Bone marrow (tissue), 2 donors: ENCODE measurements at regions not wholly inside any gene's neighbourhood (a gene's known extent, or its start where the extent isn't known, plus 50 kb on each side); places are given as distances from the start of the nearest gene placed in this dataset.

ENCODE experiments used
- DNase-seq, 2 donors: peaks; one replicate each; lab custom pipeline; 2025; lab: John Stamatoyannopoulos, UW

DNA sequence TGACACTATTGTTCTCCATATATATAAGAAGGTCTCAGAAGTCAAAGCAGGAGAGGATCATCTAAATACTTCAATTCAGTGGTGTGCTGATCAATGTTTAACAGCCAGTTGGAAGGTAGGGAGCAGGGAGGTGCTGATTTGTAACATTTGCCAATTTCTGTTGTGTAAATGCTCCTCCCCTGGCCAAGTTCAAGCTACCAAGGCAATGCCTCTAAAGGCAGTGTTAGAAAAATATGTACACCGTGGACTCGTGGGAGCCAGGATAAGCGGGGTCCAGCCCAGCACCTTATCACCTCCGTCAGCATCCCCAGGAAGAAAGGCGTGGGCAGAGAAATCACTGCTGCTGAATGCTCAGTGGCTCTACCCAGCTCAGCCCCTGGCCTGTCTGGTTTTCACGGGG, 75.3 kb upstream of the COX10 start:
- no peak for DNase-seq

DNA sequence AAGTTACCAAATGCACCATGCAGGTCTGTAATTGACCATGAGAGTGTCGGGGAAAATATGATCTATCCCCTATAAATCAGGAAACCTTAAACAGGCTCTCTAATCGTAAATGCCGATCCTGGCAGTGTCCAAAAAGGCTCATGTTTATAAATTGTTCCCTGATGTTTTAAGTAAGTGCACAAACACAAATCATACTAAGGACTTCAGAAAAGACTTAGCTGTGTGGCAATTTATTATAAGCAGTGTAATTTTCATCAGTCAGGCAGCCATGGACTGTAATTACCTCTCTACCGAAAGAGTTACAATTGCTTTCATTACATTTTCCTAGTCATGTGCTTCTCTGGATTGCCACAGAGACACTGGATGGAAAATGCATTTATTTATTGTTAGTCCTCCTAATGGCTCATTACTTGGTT, 73.4 kb upstream of the COX10 start:
- DNase-seq, result no peak

DNA sequence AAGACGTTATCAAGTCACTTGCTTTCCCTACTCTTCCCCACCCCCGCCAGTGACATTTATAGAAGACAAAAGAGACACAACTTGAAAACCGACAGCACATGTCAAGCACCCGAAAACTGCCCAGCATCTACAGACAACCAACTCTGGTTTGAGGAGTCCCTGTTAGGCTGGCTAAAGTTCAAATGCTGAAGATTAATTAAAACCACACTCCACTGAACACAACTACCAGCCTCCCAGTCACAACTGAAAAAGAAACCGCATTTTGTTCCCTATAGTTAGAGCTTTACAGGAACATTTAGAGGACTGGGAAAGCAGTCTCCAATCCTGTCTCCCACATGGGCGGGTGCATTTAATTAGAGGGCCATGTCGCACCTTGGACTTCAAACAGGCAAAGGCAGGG, 73.0 kb upstream of the COX10 start:
- no peak for DNase-seq

DNA sequence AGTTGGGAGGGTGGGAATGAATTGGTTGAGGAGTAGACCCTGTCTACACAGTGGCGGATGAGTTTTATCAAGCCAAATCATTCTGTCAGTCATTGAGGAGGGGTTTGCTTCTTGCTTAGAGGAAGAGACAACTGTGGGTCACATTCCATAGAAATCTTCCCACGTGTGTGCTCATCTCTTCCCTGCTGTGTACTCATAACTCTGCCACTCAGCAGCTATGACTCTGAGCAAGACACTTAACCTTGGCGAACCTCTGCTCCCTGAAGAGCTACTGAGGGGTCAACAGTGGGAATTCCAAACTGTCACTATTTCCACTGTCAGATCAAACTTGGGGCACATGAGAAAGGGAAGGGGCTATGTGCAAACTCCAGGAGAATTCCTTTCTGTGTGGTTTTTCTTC, 72.6 kb upstream of the COX10 start:
- no peak for DNase-seq

DNA sequence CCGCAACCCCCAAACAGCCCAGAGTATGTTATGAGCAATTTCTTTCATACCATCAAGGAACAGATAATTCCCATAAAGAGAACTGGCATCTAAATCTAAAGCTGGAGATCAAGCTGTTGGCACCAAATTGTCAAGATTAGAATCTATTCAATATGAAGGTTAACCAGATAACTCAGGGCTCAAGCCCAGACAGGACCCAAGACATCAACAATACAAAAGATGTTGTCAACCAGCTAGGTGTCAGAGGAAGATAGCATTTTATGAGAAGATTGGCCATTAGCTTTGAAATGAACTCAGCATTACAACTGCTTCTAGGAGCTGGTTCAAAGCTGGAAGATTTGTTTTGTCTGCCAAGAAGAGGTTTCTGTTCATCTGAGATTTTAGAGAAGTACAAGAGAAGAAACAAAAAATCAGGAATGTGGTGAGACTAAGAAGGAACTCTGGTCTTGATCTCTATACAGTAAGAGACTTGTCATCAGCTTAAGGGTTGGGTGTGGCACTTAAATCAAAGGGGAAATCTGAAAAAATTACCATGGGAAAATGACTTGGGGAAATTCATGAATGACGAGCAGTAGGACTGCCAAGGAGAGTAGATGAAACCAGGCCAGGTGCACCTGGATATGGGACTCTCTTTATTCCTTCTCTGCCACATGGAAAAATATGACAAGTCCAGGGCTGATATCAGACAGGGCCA, 64.2 kb upstream of the COX10 start:
- DNase-seq, result no peak

DNA sequence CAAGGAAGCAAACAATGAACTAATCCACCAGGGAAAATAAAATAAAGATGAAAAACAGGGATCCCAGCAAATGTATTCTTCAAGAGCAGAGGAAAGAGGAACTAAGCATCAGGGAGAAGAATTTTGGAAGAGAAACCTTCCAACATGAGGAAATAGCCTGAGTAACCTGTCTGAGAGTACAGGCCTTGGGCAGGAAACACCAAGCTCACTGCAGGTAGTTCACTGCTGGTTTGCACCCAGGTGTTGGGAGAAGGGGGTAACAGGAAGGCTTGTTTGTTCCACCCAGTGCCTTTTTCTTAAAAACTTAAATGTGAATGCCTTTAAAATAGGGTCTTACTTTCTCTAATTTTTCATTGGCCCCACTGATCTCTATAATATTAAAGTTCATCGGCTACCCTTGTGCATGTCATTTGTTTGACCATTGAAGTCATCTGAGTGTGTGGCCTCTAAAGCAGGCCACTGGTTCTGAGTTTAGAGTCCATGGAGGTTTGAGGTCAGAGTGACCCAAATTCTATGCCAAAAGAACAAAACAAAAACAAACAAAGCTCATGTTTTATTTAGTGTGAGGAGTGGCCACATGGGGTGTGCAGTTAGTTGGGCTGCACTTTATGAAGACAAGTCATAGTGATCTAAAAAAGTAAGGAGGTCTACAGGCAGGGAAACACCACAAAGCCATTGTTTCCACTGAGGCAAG, 62.9 kb upstream of the COX10 start:
- no peak for DNase-seq

DNA sequence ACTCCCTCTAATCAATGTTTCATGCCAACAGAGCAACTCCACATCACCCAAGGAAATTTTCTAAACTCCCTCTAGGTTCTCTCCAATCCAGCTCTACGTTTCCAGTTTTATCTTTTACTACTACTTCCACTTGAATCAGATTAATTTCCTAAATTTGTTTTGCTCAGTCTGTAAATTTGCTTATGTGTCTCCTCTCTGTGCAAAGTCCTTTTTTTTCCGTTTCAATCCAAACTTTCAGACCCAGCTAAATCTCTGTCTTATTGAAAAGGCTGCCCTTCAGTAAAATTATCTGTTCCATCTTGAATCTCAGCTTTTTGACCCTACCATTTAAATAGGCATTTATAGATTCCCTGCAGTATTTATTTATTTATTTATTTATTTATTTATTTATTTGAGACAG, 61.4 kb upstream of the COX10 start:
- DNase-seq, result no peak

DNA sequence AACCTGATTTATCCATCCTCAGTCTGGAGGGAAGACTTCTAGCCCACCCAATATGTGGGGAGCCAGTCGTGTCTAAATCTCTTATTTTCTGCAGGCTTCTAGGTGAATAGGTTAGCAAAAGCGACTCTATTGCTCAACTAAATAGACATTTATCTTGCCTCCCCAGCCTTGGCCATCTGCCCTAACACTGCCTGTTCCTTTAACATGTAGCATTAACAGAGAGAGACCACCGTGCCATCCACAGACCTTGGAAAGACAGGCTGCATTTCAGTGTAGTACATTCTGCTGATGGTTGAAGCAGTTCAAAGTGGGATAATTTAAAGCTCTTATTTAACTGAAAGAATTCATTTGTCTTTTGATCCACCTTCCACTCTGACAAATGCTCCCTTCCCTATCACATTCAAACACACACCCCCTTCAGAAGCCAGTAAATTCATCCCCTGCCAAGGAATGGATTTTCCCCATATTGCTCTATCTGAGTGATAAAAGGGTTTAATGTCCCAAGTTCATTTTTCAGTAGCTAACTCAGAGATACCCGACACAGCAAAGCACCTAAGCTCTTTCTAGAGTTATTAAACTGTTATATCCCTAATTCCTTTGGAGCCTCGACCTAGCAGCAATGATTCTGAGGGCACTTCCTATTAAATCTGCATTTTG, 58.1 kb upstream of the COX10 start:
- DNase-seq, result no peak

DNA sequence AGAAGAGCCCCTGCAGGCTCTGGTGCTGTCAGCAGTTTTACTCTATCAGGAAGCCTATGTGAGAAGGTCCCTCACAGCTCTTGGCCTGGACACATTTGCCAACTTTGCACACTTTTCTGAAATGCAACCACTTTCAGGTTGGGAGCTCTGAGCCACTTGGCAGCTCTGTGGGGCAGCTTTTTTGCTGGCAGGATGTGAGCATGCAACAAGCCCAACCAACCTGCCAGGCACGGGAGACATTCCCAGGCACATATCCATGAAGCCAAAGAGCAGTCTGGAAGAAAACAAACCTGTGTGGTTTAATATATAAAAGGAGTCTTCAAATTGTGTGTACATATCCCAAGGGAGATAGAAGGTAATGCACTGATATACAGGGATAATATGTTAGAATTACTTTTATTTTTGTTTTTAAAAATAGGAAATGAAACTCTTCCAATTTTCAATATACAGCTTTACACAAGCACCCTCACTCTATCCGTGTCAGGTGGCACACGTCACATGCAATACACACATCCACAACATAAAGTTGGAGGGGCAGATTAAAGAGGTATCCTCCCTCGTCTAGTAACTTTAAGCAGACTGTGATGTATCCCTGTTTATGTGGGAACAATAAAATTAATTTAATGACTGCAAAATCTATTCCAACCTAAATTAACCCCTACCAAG, 57.4 kb upstream of the COX10 start:
- no peak for DNase-seq

DNA sequence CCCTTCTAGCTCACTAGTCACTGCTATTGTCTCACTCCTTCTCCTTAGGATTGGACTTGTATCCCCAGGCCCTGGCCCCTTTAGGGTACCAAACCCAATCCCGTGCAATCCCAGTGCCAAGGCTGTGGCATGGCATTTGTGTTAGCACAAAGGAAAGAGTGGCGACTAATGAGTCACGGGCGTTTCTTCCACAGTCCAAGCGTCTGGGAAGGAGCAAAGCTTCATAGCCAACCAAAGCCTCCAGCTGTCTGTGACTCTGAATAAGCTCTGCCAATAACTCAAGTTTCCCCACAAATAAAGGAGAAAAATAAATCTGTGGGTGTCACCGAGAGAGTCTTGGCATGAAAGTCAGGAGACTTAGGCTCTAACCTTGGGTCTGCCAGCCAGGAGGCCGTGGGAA, 54.6 kb upstream of the COX10 start:
- no peak for DNase-seq

DNA sequence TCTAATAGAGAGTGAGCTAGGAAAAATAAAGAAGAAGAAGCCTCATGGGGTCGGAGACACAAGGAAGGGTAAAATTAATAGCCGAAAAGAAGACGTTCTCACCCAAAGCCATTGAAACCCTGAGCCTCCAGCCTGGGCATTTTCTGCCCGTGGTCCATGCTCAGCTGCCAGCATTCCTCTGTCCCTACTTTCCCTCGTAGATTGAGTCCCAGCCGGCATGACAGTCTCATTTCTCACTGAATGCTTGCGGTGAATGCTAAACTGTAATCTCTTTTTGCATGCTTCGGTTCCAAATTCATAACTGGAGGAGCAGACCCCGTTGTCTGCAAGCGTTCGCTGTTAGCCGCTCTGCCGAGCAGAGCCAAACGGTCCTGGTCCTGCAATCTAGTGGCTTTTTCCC, 54.0 kb upstream of the COX10 start:
- DNase-seq, result no peak

DNA sequence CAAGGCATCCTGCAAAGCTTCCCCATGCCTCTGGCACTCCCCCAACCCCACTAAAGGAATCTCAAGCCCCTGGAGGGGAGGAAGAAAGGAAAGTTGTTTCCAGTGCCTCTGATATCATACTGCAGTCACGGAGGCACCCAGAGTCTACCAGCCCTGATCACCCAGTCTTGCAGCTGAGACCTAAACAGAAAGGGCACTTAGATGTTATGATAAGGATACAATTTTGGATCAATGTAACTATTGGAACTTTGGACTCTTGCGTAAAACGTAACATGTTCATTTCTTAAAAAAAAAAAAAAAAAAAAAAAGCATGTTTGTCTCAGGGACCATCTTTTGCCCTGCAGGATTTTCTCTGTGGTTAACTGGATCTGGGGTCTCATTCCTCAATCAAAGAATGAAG, 52.4 kb upstream of the COX10 start:
- DNase-seq, result no peak

DNA sequence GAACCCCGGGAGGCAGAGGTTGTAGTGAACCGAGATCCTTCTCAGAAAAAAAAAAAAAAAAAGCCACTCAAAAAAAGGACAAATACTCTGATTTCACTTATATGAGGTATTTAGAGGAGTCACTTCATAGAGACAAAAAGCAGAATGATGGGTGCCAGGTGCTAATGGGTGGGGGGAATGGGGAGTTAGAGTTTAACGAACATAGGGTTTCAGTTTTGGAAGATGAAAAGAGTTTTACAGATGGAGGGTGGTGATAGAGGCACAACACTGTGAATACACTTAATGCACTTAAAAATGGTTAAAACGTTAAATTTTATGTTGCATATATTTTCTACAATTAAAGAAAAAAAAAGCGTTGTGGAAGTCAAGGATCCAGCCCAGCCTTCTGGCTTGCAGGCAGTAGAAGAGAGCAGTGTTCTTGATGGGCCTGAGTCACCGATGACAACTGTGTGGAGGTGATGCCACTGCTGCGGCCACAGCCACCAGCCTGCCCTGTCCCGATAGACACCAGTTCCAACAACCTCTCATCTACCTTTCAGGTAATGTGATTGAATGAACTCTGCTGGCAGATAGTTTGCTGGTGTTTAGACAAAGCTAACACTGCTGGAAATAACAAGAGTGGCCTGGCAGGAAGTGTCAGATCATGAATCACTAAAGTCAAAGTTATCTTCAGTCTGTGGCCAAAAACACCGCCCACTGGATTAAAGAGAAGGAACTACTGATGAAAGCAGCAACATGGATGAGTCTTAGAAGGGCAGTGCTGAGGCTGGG, 49.9 kb upstream of the COX10 start:
- peak in 1 of 2 donors; percentile 2 for DNase-seq
